HG02610 (cell line): ENCODE measurements at regions not wholly inside any gene's neighbourhood (a gene's known extent, or its start where the extent isn't known, plus 50 kb on each side); places are given as distances from the start of the nearest gene placed in this dataset.

Experiments
- ATAC-seq: cut with Tn5 transposase; IDR thresholded peaks from one replicate; pipeline ENCODE4 v1.9.1; 2021; ENCODE audit warnings: mild to moderate bottlenecking, moderate library complexity; ENCODE audit not compliant: unreplicated experiment

GRCh38 chr2:237167934-237168333 is 82.2 kb downstream of the COPS8 start:
- no peak for ATAC-seq

- ATAC-seq, result no peak
Observed at GRCh38 chr2:237170020-237170419, 84.3 kb downstream of the COPS8 start.

GRCh38 chr2:237171396-237171795 is 85.7 kb downstream of the COPS8 start:
- no peak for ATAC-seq

- no peak for ATAC-seq
Observed at GRCh38 chr2:237171881-237172280, 86.2 kb downstream of the COPS8 start.

GRCh38 chr2:237177052-237177451 is 91.4 kb downstream of the COPS8 start:
- no peak for ATAC-seq

GRCh38 chr2:237177986-237178385 is 92.3 kb downstream of the COPS8 start:
- no peak for ATAC-seq

- ATAC-seq, result no peak
Observed at GRCh38 chr2:237178396-237178795, 92.7 kb downstream of the COPS8 start.

- ATAC-seq, result no peak
Observed at GRCh38 chr2:237179161-237179560, 93.5 kb downstream of the COPS8 start.

GRCh38 chr2:237180187-237180586 is 94.5 kb downstream of the COPS8 start:
- ATAC-seq, result no peak

GRCh38 chr2:237180987-237181386 is 95.3 kb downstream of the COPS8 start:
- ATAC-seq, result no peak

- ATAC-seq, result no peak
Observed at GRCh38 chr2:237181844-237182243, 96.2 kb downstream of the COPS8 start.

- ATAC-seq, result no peak
Observed at GRCh38 chr2:237182422-237183123, 96.9 kb downstream of the COPS8 start.

GRCh38 chr2:237184192-237184918 is 98.7 kb downstream of the COPS8 start:
- ATAC-seq, result no peak

GRCh38 chr2:237184919-237185552 is 99.3 kb downstream of the COPS8 start:
- no peak for ATAC-seq

- ATAC-seq, result no peak
Observed at GRCh38 chr2:237185553-237185925, 99.8 kb downstream of the COPS8 start.

- ATAC-seq, result no peak
Observed at GRCh38 chr2:237189799-237190198, 104.1 kb downstream of the COPS8 start.

- no peak for ATAC-seq
Observed at GRCh38 chr2:237190966-237191713, 105.5 kb downstream of the COPS8 start.

GRCh38 chr2:237191714-237192081 is 106.0 kb downstream of the COPS8 start:
- ATAC-seq, result no peak

- no peak for ATAC-seq
Observed at GRCh38 chr2:237192881-237193280, 107.2 kb downstream of the COPS8 start.

GRCh38 chr2:237193436-237193835 is 107.7 kb downstream of the COPS8 start:
- no peak for ATAC-seq

- ATAC-seq, result no peak
Observed at GRCh38 chr2:237194081-237194480, 108.4 kb downstream of the COPS8 start.
